Body of pancreas (tissue), 4 donors: ENCODE measurements at regions not wholly inside any gene's neighbourhood (a gene's known extent, or its start where the extent isn't known, plus 50 kb on each side); places are given as distances from the start of the nearest gene placed in this dataset.

Source experiments
- ATAC-seq: fragments of 150-250 bp; one replicate; pipeline ENCODE4 v1.9.1; 2016
- DNase-seq, 4 donors: peaks; one replicate each; pipeline ENCODE4 v3.0.0-alpha.2; 2019
- H3K27ac ChIP-seq, 4 donors: fragments of 200-600 bp; sonication (generic); 1 replicate in 3 of 4; 2 replicates in 1 of 4; pipeline versions ENCODE4 v1.5.1 to v1.6.1; 2016 to 2019; ENCODE audit warnings: mild to moderate bottlenecking in 1 of 4, mixed read lengths in 1 of 4, moderate library complexity in 1 of 4
- H3K27me3 ChIP-seq, 2 donors: fragments of 200-600 bp; sonication (generic); one replicate each; pipeline ENCODE4 v1.6.0; 2016; ENCODE audit warnings: mild to moderate bottlenecking in 1 of 2
- H3K36me3 ChIP-seq, 2 donors: fragments of 200-600 bp; sonication (generic); replicated peaks in 1 of 2; 2 replicates each; pipeline ENCODE4 v1.5.1; 2016; ENCODE audit warnings: low read depth in 2 of 2; ENCODE audit not compliant: insufficient read depth in 1 of 2
- H3K4me1 ChIP-seq: fragments of 200-600 bp; sonication (generic); one replicate; pipeline ENCODE4 v1.6.0; 2016
- H3K4me3 ChIP-seq, 2 donors: fragments of 200-600 bp; sonication (generic); 1 replicate in 1 of 2; 2 replicates in 1 of 2; pipeline ENCODE4 v1.5.1; 2016 to 2019
- H3K9me3 ChIP-seq, 3 donors: fragments of 200-600 bp; sonication (generic); 1 replicate in 2 of 3; 2 replicates in 1 of 3; pipeline ENCODE4 v1.5.1; 2016
- POLR2A ChIP-seq, 3 donors: fragments of 450-650 bp; IDR thresholded peaks; one replicate each; pipeline ENCODE4 v1.6.1; 2016; ENCODE audit warnings: antibody characterized with exemption in 3 of 3, mild to moderate bottlenecking in 2 of 3
- WGBS, 2 donors: methylation state at CpG; one replicate each; pipeline ENCODE4 v1.1.5; 2017; 5-methylcytosine and 5-hydroxymethylcytosine counted together
- intact Hi-C: fragments of 100-400 bp; cut with DNase I; formaldehyde crosslinking; loops from one replicate; pipeline ENCODE4 v1.15.1; 2023
- TF ChIP-seq, protein P1 (sequence below), 7 experiments: fragments of 450-650 bp in 4 of 7; fragments of 200-600 bp in 3 of 7; sonication (generic) in 3 of 7; IDR thresholded peaks; one replicate each; pipeline ENCODE4 v1.5.1; 2016 to 2019; ENCODE audit warnings: antibody characterized with exemption in 7 of 7

DNA sequence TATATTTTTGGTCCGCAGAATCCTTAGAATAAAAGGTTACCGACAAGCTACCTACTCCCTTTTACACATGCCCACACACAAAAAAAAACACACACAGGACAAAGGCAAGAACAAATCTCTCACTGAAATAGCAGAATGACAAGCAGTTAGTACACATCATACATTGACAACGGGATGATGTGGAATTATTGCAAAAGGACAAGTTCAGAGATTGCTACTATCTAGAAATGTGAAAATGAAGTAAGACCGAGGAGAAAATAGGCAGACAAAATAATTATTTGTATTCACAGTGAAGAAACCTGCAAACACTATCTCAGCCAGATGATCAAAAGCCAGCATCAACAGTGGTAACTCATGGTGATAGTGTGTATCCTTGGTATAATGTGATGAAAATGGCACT is 112.2 kb upstream of the C3orf80 start:
- intact Hi-C loops: no loop called here
- Histone ChIP-seq H3K4me1 (peaks cover 3% of the 10 kb centered on the region), H3K27ac (no peak overlapping the region), H3K9me3 (no peaks in the 10 kb centered on the region), H3K27me3 (no peaks in the 10 kb centered on the region), H3K36me3 (no peaks in the 10 kb centered on the region), H3K4me3 (no peak overlapping the region)
- 84% methylated on average over 4 of the region's 4 CpGs for WGBS, 2 donors
- TF ChIP-seq POLR2A (IDR thresholded peaks at IDR 0.05): no peak
- TF ChIP-seq, protein P1, sequence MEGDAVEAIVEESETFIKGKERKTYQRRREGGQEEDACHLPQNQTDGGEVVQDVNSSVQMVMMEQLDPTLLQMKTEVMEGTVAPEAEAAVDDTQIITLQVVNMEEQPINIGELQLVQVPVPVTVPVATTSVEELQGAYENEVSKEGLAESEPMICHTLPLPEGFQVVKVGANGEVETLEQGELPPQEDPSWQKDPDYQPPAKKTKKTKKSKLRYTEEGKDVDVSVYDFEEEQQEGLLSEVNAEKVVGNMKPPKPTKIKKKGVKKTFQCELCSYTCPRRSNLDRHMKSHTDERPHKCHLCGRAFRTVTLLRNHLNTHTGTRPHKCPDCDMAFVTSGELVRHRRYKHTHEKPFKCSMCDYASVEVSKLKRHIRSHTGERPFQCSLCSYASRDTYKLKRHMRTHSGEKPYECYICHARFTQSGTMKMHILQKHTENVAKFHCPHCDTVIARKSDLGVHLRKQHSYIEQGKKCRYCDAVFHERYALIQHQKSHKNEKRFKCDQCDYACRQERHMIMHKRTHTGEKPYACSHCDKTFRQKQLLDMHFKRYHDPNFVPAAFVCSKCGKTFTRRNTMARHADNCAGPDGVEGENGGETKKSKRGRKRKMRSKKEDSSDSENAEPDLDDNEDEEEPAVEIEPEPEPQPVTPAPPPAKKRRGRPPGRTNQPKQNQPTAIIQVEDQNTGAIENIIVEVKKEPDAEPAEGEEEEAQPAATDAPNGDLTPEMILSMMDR (IDR thresholded peaks at IDR 0.05): no peak
- DNase-seq: no peak
- no peak for ATAC-seq

DNA sequence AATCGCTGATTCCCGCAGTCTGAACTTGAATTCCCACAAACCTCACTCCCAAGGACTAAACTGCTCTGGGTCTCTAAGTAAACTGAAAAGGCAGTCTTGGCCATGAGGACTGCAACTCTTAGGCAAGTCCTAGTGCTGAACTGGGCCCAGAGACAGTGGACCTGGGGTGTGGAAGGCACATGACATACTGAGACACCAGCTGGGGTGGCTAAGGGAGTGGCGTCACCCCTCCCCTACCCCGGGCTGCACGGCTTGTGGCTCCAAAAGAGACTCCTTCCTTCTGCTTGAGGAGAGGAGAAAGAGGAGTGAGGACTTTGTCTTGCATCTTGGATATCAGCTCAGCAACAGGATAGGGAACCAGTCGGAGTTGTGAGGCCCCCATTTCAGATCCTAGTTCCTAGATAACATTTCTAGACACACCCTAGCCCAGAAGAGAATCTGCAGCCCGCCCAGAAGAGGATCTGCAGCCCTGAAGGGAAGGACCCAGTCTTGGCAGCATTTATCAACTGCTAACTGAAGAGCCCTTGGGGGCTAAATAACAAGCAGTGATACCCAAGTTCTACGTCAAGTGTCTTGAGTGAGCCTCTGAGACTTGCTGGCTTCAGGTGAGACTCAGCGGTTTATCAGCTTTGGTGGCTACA is 110.7 kb upstream of the C3orf80 start:
- no peak for TF ChIP-seq POLR2A (IDR thresholded peaks at IDR 0.05)
- TF ChIP-seq, protein P1 (IDR thresholded peaks at IDR 0.05): no peak
- ATAC-seq (no peak), DNase-seq (no peak)
- intact Hi-C loops: no loop called here
- peaks cover 3% of the 10 kb centered on the region for H3K4me1 ChIP-seq
- no peaks in the 10 kb centered on the region for H3K27me3 ChIP-seq
- no peaks in the 10 kb centered on the region for H3K9me3 ChIP-seq
- no peak overlapping the region for H3K27ac ChIP-seq
- 90% methylated on average over 8 to 9 of the region's 9 CpGs for WGBS, 2 donors
- H3K36me3 ChIP-seq: no peaks in the 10 kb centered on the region
- no peak overlapping the region for H3K4me3 ChIP-seq

DNA sequence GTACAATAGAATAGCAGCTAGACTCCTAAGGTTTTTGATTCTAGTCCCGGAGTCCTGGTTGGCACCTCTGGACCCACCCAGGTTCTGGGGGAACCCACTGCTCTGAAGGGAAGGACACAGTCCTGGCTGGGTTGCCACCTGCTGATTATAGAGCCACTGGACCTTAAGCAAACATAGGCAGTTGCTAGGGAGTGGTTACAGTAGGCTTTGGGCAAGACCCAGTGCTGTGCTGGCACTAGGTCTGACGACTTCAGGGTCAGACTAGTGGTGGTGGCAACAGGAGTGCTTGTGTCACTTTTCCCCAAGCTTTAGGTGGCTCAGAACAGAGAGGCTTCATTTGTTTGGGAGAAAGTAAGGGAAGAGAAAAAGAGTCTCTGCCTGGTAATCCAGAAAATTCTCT is 109.8 kb upstream of the C3orf80 start:
- H3K9me3 ChIP-seq: no peaks in the 10 kb centered on the region
- intact Hi-C loops: no loop called here
- TF ChIP-seq, protein P1 (IDR thresholded peaks at IDR 0.05): no peak
- no peak for TF ChIP-seq POLR2A (IDR thresholded peaks at IDR 0.05)
- ATAC-seq (peak; percentile 65), DNase-seq (peak; percentile 28 to 55 (median 52))
- WGBS, 2 donors: 33 to 48% methylated on average over 2 of the region's 2 CpGs
- H3K27me3 ChIP-seq: no peaks in the 10 kb centered on the region
- peaks cover 3% of the 10 kb centered on the region for H3K4me1 ChIP-seq
- no peak overlapping the region for H3K4me3 ChIP-seq
- no peaks in the 10 kb centered on the region for H3K36me3 ChIP-seq
- H3K27ac ChIP-seq: no peak overlapping the region

DNA sequence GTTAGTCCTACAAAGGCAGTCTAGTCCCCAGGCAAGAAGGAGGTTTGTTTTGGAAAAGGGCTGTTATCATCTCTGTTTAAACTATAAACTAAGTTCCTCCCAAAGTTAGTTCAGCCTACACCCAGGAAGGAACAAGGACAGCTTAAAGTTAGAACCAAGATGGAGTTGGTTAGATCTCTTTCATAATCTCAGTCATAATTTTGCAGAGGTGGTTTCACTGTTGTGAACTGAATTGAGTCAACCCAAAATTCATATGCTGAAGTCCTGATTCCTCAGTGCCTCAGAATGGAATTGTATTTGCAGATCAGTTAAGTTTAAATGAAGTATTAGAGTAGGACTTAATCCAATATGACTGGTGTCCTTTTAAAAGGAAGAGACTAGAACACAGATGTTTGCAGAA is 101.0 kb upstream of the C3orf80 start:
- TF ChIP-seq POLR2A (IDR thresholded peaks at IDR 0.05): no peak
- TF ChIP-seq, protein P1 (IDR thresholded peaks at IDR 0.05): no peak
- H3K27me3 ChIP-seq: no peaks in the 10 kb centered on the region

DNA sequence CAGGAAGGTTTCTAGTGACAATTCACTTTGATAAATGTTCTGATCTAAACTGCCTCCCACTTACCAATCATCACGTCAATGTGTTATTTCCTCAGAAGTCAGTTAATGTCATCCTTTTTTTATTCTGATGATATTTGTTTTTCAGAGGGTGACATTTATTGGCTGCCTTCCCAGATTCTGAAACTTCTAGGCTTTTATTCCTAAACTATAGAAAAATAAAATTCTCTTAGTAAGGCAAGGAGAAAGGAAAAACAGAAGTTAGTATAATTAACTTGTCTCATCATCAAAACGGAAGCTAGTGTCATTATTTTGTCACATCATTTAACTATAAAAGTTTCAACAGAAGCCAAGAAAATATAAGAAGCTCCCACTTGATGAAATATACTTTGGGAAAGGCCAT is 100.0 kb upstream of the C3orf80 start:
- intact Hi-C loops: no loop called here
- Histone ChIP-seq H3K4me1 (no peaks in the 10 kb centered on the region), H3K36me3 (no peaks in the 10 kb centered on the region), H3K27me3 (no peaks in the 10 kb centered on the region), H3K9me3 (no peaks in the 10 kb centered on the region), H3K4me3 (no peak overlapping the region), H3K27ac (no peak overlapping the region)
- ATAC-seq: no peak
- WGBS, 2 donors: 25 to 34% methylated on average over 2 of the region's 2 CpGs
- DNase-seq: no peak
- TF ChIP-seq POLR2A (IDR thresholded peaks at IDR 0.05): no peak

More for the DNA sequence above, 101.0 kb upstream of the C3orf80 start:
- Histone ChIP-seq H3K36me3 (no peaks in the 10 kb centered on the region), H3K4me1 (no peaks in the 10 kb centered on the region), H3K27ac (no peak overlapping the region), H3K9me3 (no peaks in the 10 kb centered on the region), H3K4me3 (no peak overlapping the region)
- ATAC-seq: no peak
- no peak for DNase-seq
- intact Hi-C loops: no loop called here
